ENCODE measurements at regions not wholly inside any gene's neighbourhood (a gene's known extent, or its start where the extent isn't known, plus 50 kb on each side); places are given as distances from the start of the nearest gene placed in this dataset.

DNA sequence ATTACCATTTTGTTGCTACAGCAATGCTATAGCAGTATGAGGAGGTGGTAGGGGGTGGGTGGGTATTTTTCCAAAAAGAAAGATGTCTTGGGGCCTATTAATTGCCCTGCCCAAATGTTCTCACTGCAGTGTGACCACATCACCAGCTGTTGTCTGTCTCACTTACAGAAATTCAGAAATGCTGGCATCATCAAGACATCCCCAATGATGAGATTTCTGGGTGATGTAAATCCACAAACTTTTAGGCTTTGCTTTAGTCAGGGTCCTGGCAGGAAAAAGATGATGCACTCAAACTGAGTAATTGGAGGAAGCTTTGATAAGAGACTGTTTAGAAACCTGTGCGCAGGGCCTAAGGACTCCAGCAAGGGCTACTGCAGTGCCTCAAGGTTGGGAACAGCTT is 56.2 kb upstream of the OPN4 start:
- TF ChIP-seq POLR2A (IDR thresholded peaks at IDR 0.05) = no peak
- TF ChIP-seq, protein P1, sequence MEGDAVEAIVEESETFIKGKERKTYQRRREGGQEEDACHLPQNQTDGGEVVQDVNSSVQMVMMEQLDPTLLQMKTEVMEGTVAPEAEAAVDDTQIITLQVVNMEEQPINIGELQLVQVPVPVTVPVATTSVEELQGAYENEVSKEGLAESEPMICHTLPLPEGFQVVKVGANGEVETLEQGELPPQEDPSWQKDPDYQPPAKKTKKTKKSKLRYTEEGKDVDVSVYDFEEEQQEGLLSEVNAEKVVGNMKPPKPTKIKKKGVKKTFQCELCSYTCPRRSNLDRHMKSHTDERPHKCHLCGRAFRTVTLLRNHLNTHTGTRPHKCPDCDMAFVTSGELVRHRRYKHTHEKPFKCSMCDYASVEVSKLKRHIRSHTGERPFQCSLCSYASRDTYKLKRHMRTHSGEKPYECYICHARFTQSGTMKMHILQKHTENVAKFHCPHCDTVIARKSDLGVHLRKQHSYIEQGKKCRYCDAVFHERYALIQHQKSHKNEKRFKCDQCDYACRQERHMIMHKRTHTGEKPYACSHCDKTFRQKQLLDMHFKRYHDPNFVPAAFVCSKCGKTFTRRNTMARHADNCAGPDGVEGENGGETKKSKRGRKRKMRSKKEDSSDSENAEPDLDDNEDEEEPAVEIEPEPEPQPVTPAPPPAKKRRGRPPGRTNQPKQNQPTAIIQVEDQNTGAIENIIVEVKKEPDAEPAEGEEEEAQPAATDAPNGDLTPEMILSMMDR (IDR thresholded peaks at IDR 0.05) = no peak
- no peak for TF ChIP-seq POLR2AphosphoS5 (IDR thresholded peaks at IDR 0.05; ENCODE audit: insufficient read depth in 1 of 2, low read depth in 1 of 2)
